A549 (cell line): ENCODE measurements at regions not wholly inside any gene's neighbourhood (a gene's known extent, or its start where the extent isn't known, plus 50 kb on each side); places are given as distances from the start of the nearest gene placed in this dataset.

ENCODE experiments used
- ATAC-seq, 2 experiments: fragments of 200-7000 bp in 1 of 2; fragments of >200 bp in 1 of 2; cut with Nextera tagmentation in 1 of 2; cut with Tn5 transposase in 1 of 2; 3 replicates each; pipeline versions ENCODE4 v1.8.0 to v1.9.1; 2018 to 2020; ENCODE audit warnings: mild to moderate bottlenecking in 1 of 2, moderate library complexity in 1 of 2
- CTCF ChIA-PET: fragments of 300-600 bp; sonication (Branson Sonifier 250); formaldehyde crosslinking; extraction: SDS; loops from one replicate; lab custom pipeline; 2021; ENCODE audit warnings: antibody characterized with exemption, inconsistent platforms; lab: Yijun Ruan, JAX
- POLR2A ChIA-PET: fragments of 350-600 bp; formaldehyde crosslinking; extraction: SDS; loops from one replicate; lab custom pipeline; 2021; ENCODE audit warnings: antibody characterized with exemption, inconsistent platforms; lab: Yijun Ruan, JAX
- DNase-seq, 2 experiments: peaks; one replicate each; pipeline versions ENCODE4 v3.0.0 to v3.0.0-alpha.2; 2011 to 2016; ENCODE audit warnings: low read depth in 1 of 2, low spot score in 1 of 2
- FAIRE-seq: peaks from 2 replicates; lab custom pipeline; 2011; peaks lifted over from hg19 to GRCh38; lab: Jason Lieb, UNC
- H3K27ac ChIP-seq, 2 experiments: fragments of >200 bp; sonication (Bioruptor Twin); formaldehyde crosslinking; 3 replicates each; pipeline ENCODE4 v1.5.1; 2016 to 2017
- H3K4me1 ChIP-seq: fragments of >200 bp; sonication (Bioruptor Twin); formaldehyde crosslinking; 3 replicates; pipeline ENCODE4 v1.6.1; 2016
- H3K4me2 ChIP-seq: fragments of >200 bp; sonication (Bioruptor Twin); formaldehyde crosslinking; 3 replicates; pipeline ENCODE4 v1.6.1; 2016
- H3K4me3 ChIP-seq: fragments of >200 bp; sonication (Bioruptor Twin); formaldehyde crosslinking; 3 replicates; pipeline ENCODE4 v1.5.1; 2016
- H3K9me3 ChIP-seq: fragments of >200 bp; sonication (Bioruptor Twin); formaldehyde crosslinking; 3 replicates; pipeline ENCODE4 v1.6.1; 2016
- CBX8 ChIP-seq: fragments of 200-600 bp; sonication (generic); IDR thresholded peaks from 2 replicates; pipeline ENCODE4 v1.6.1; 2016
- CEBPB ChIP-seq, 2 experiments: fragments of >200 bp in 1 of 2; sonication (Bioruptor Twin) in 1 of 2; formaldehyde crosslinking in 1 of 2; IDR thresholded peaks; 2 replicates each; pipeline ENCODE4 v1.6.1; 2012 to 2016
- CHD4 ChIP-seq: fragments of 200-600 bp; sonication (generic); IDR thresholded peaks from 2 replicates; pipeline ENCODE4 v1.6.1; 2016; ENCODE audit warnings: antibody characterized with exemption, mild to moderate bottlenecking, borderline replicate concordance
- EP300 ChIP-seq, 2 experiments: fragments of >200 bp; sonication (Bioruptor Twin); formaldehyde crosslinking; IDR thresholded peaks; 2 replicates in 1 of 2; 3 replicates in 1 of 2; pipeline ENCODE4 v1.6.1; 2016 to 2017
- FOSB ChIP-seq: fragments of 250-450 bp; sonication (Bioruptor Pico); IDR thresholded peaks from 2 replicates; pipeline ENCODE4 v1.5.0; 2020; ENCODE audit warnings: mild to moderate bottlenecking, moderate library complexity
- GATA3 ChIP-seq: IDR thresholded peaks from 2 replicates; pipeline ENCODE4 v1.6.1; 2012; ENCODE audit warnings: borderline replicate concordance
- HEYL ChIP-seq: fragments of 250-450 bp; sonication (Bioruptor Pico); IDR thresholded peaks from 2 replicates; pipeline ENCODE4 v1.8.0; 2021; ENCODE audit warnings: mild to moderate bottlenecking, moderate library complexity
- JUN ChIP-seq, 2 experiments: fragments of >200 bp; sonication (Bioruptor Twin); formaldehyde crosslinking; IDR thresholded peaks; 2 replicates in 1 of 2; 3 replicates in 1 of 2; pipeline ENCODE4 v1.6.1; 2016 to 2017
- MAZ ChIP-seq: fragments of 150-350 bp; IDR thresholded peaks from 2 replicates; pipeline ENCODE4 v1.6.1; 2014; ENCODE audit warnings: antibody characterized with exemption, low read depth, low read length, borderline replicate concordance
- NFE2L2 ChIP-seq: fragments of 150-350 bp; conservative IDR thresholded peaks from 2 replicates; pipeline ENCODE4 v1.6.1; 2014; ENCODE audit warnings: low read length
- PHF8 ChIP-seq: fragments of 200-600 bp; sonication (generic); IDR thresholded peaks from 2 replicates; pipeline ENCODE4 v1.6.1; 2016; ENCODE audit warnings: low read depth, mild to moderate bottlenecking, antibody characterized with exemption, moderate library complexity, borderline replicate concordance
- POLR2A ChIP-seq: IDR thresholded peaks from 2 replicates; pipeline ENCODE4 v1.6.1; 2012; ENCODE audit warnings: mild to moderate bottlenecking, low read length
- RAD21 ChIP-seq, 2 experiments: fragments of >200 bp in 1 of 2; sonication (Bioruptor Twin) in 1 of 2; formaldehyde crosslinking in 1 of 2; IDR thresholded peaks in 1 of 2; conservative IDR thresholded peaks in 1 of 2; 2 replicates in 1 of 2; 3 replicates in 1 of 2; pipeline ENCODE4 v1.6.1; 2012 to 2018; ENCODE audit warnings: inconsistent platforms in 1 of 2
- TP53 ChIP-seq: fragments of 250-450 bp; sonication (Bioruptor Pico); IDR thresholded peaks from 2 replicates; pipeline ENCODE4 v1.5.0; 2021; ENCODE audit warnings: mild to moderate bottlenecking, moderate library complexity
- ZFP36 ChIP-seq: fragments of 450-650 bp; IDR thresholded peaks from 2 replicates; pipeline ENCODE4 v1.6.1; 2014; ENCODE audit warnings: borderline replicate concordance; ENCODE audit not compliant: partially characterized antibody
- ZSCAN20 ChIP-seq: fragments of 250-450 bp; sonication (Bioruptor Pico); IDR thresholded peaks from 2 replicates; pipeline ENCODE4 v1.8.0; 2022; ENCODE audit warnings: mild to moderate bottlenecking, moderate library complexity
- WGBS: methylation state at CpG from one replicate; pipeline ENCODE4 v1.1.6; 2017; ENCODE audit errors: missing lambda C conversion rate; 5-methylcytosine and 5-hydroxymethylcytosine counted together
- TF ChIP-seq, protein P1 (sequence below): fragments of 450-650 bp; IDR thresholded peaks from 2 replicates; pipeline ENCODE4 v1.6.1; 2014; ENCODE audit warnings: antibody characterized with exemption
- TF ChIP-seq, protein P2 (sequence below): fragments of >200 bp; sonication (Bioruptor Twin); formaldehyde crosslinking; IDR thresholded peaks from 3 replicates; pipeline ENCODE4 v1.6.1; 2016
- TF ChIP-seq, protein P3 (sequence below): fragments of 250-450 bp; sonication (Bioruptor Pico); IDR thresholded peaks from 2 replicates; pipeline ENCODE4 v1.5.0; 2020; ENCODE audit warnings: low read depth, mild to moderate bottlenecking, moderate library complexity
- TF ChIP-seq, protein P4 (sequence below): fragments of >200 bp; sonication (Bioruptor Twin); formaldehyde crosslinking; IDR thresholded peaks from 2 replicates; pipeline ENCODE4 v1.6.1; 2016
- TF ChIP-seq, protein P5 (sequence below): fragments of 250-450 bp; sonication (Bioruptor Pico); IDR thresholded peaks from 2 replicates; pipeline ENCODE4 v1.5.0; 2021; ENCODE audit warnings: mild to moderate bottlenecking, moderate library complexity, borderline replicate concordance
- TF ChIP-seq, protein P6 (sequence below): fragments of 200-600 bp; sonication (generic); IDR thresholded peaks from 2 replicates; pipeline ENCODE4 v1.6.1; 2016; ENCODE audit warnings: antibody characterized with exemption, mild to moderate bottlenecking, moderate library complexity

DNA sequence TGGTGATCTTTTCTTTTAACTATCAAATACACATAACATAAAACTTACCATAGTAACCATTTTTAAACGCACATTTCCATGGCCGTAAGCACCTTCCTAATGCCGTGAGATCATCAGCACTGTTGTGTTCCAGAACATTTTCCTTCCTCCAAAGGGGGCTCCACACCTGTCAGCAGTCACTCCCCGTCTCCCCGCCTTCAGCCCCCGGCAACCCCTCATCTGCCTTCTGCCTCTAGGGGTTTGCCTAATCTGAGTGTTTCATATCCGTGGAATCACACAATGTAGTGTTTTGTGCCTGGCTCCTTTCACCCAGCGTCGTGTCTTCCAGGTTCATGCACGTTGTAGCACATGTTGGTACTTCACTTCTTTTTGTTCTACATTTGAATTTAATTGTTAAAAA is 350.1 kb upstream of the TNRC6C start:
- CTCF ChIA-PET: interaction anchor here (0.6 to 2.4 kb wide), 4 partner anchors 8 to 197 kb away, joined by 3 to 7 read pairs (median 4); no protein-coding TSS in a partner anchor
- no peak for TF ChIP-seq TP53 (CRISPR knock-in tag)
- no peak for TF ChIP-seq HEYL (CRISPR knock-in tag)
- TF ChIP-seq RAD21 (conservative IDR thresholded peaks at IDR 0.05 in 1 of 2, IDR thresholded peaks at IDR 0.05 in 1 of 2): no peak
- no peak for TF ChIP-seq EP300 (IDR thresholded peaks at IDR 0.05)
- TF ChIP-seq, protein P1, sequence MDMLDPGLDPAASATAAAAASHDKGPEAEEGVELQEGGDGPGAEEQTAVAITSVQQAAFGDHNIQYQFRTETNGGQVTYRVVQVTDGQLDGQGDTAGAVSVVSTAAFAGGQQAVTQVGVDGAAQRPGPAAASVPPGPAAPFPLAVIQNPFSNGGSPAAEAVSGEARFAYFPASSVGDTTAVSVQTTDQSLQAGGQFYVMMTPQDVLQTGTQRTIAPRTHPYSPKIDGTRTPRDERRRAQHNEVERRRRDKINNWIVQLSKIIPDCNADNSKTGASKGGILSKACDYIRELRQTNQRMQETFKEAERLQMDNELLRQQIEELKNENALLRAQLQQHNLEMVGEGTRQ: no peak
- Histone ChIP-seq H3K4me3 (no peak overlapping the region), H3K4me2 (no peak overlapping the region), H3K9me3 (no peaks in the 10 kb centered on the region), H3K4me1 (no peaks in the 10 kb centered on the region), H3K27ac (no peak overlapping the region)
- FAIRE-seq: no peak
- no peak for ATAC-seq
- WGBS: 86% methylated on average over 10 of the region's 10 CpGs
- POLR2A ChIA-PET: no interaction called here
- no peak for DNase-seq

DNA sequence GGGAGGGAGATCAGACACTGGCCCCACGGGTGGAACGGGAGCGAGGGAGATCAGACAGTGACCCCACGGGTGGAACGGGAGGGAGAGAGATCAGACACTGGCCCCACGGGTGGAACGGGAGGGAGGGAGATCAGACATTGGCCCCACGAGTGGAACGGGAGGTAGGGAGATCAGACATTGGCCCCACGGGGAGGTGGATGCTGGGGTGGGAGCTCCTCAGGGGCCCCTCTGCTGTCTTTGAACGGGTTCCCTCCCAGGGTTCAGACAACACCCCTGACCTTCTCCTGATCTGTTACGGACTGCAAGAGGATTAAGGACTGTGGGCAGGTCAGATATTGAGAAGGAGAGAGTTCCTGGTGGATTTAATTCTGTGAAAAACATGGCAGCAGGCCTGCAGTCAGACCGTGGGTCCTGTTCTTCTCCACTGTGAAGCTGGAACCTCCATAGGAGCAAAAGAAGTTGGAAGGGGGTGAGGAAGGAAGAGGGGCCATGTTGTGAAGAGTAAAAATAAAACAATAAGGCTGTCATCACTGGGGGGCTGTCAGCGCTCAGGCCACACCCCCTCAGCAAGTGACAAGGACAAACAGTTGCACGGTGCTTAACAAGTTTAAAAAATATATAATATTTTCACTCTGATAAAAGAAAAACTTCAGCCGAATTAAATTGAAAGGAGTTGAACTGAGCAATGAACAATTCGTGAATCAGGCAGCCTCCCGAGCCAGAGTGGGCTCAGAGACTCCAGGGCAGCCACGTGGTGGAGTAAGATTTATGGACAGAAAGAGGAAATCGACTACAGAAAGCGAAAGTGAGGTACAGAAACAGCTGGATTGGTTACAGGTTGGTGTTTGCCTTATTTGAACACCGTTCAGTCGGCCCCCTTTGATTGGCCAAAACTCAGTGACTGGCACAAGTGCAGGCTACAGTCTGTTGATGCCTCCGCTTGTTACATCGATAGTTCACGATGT is 348.7 kb upstream of the TNRC6C start:
- DNase-seq (no peak), ATAC-seq (no peak), FAIRE-seq (no peak)
- WGBS: 79% methylated on average over 26 of the region's 26 CpGs
- no peak overlapping the region for H3K4me3 ChIP-seq
- ChIA-PET POLR2A (interaction anchor here (1.5 kb wide), 1 partner anchor 349 kb away, joined by 5 read pairs; the partner anchor contains the start of gene TNRC6C), CTCF (interaction anchor here (1.5 to 2.4 kb wide), 5 partner anchors 9 to 67 kb away, joined by 4 to 10 read pairs (median 5); no protein-coding TSS in a partner anchor)
- peaks cover 3% of the 10 kb centered on the region for H3K4me1 ChIP-seq
- peak overlapping the region in 1 of 2 experiments; percentile 11; a peak in 1 of 6 replicates for H3K27ac ChIP-seq
- TF ChIP-seq EP300 (IDR thresholded peaks at IDR 0.05) (no peak), TP53 (CRISPR knock-in tag) (no peak), CHD4 (no peak), CEBPB (IDR thresholded peaks at IDR 0.05) (no peak), PHF8 (no peak), MAZ (no peak), FOSB (CRISPR knock-in tag) (no peak), ZFP36 (no peak), NFE2L2 (no peak), ZSCAN20 (CRISPR knock-in tag) (no peak), GATA3 (no peak)
- TF ChIP-seq, protein P2, sequence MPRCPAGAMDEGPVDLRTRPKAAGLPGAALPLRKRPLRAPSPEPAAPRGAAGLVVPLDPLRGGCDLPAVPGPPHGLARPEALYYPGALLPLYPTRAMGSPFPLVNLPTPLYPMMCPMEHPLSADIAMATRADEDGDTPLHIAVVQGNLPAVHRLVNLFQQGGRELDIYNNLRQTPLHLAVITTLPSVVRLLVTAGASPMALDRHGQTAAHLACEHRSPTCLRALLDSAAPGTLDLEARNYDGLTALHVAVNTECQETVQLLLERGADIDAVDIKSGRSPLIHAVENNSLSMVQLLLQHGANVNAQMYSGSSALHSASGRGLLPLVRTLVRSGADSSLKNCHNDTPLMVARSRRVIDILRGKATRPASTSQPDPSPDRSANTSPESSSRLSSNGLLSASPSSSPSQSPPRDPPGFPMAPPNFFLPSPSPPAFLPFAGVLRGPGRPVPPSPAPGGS: no peak
- TF ChIP-seq, protein P3, sequence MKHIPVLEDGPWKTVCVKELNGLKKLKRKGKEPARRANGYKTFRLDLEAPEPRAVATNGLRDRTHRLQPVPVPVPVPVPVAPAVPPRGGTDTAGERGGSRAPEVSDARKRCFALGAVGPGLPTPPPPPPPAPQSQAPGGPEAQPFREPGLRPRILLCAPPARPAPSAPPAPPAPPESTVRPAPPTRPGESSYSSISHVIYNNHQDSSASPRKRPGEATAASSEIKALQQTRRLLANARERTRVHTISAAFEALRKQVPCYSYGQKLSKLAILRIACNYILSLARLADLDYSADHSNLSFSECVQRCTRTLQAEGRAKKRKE (CRISPR knock-in tag): no peak
- TF ChIP-seq, protein P4, sequence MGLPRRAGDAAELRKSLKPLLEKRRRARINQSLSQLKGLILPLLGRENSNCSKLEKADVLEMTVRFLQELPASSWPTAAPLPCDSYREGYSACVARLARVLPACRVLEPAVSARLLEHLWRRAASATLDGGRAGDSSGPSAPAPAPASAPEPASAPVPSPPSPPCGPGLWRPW: no peak
- H3K9me3 ChIP-seq: no peaks in the 10 kb centered on the region
- H3K4me2 ChIP-seq: no peak overlapping the region

DNA sequence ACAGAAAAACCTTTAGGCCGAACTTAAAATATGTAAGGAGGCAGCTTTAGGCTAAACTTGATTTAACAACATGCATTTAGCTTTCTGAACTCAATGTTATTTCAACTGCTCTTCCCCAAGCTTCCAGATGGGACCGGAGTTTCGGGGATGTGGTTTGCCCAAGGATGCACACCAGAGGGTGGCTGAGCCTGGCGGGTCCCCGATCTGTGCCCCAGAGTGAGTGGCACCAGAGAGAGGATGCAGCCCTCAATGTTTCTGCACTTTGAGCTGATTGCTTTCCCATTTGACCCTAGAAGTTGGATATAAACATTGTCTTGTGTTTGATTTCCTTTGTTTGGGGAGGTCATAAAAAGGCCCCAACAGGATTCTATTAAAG is 348.0 kb upstream of the TNRC6C start:
- no peak overlapping the region for H3K4me3 ChIP-seq
- H3K27ac ChIP-seq: peak overlapping the region in 1 of 2 experiments; percentile 28; a peak in 2 of 6 replicates
- ATAC-seq: no peak
- H3K4me1 ChIP-seq: peaks cover 10% of the 10 kb centered on the region
- FAIRE-seq: no peak
- CTCF ChIA-PET: interaction anchor here (1.5 to 2.4 kb wide), 3 partner anchors 8 to 68 kb away, joined by 5 to 10 read pairs (median 5); no protein-coding TSS in a partner anchor
- no peak for DNase-seq
- 75% methylated on average over 5 of the region's 5 CpGs for whole genome bisulfite sequencing
- POLR2A ChIA-PET: interaction anchor here (1.5 kb wide), 1 partner anchor 348 kb away, joined by 5 read pairs; the partner anchor contains the start of gene TNRC6C
- H3K9me3 ChIP-seq: no peaks in the 10 kb centered on the region
- H3K4me2 ChIP-seq: no peak overlapping the region
- TF ChIP-seq, protein P5, sequence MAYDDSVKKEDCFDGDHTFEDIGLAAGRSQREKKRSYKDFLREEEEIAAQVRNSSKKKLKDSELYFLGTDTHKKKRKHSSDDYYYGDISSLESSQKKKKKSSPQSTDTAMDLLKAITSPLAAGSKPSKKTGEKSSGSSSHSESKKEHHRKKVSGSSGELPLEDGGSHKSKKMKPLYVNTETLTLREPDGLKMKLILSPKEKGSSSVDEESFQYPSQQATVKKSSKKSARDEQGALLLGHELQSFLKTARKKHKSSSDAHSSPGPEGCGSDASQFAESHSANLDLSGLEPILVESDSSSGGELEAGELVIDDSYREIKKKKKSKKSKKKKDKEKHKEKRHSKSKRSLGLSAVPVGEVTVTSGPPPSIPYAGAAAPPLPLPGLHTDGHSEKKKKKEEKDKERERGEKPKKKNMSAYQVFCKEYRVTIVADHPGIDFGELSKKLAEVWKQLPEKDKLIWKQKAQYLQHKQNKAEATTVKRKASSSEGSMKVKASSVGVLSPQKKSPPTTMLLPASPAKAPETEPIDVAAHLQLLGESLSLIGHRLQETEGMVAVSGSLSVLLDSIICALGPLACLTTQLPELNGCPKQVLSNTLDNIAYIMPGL (CRISPR knock-in tag): no peak
- TF ChIP-seq, protein P6, sequence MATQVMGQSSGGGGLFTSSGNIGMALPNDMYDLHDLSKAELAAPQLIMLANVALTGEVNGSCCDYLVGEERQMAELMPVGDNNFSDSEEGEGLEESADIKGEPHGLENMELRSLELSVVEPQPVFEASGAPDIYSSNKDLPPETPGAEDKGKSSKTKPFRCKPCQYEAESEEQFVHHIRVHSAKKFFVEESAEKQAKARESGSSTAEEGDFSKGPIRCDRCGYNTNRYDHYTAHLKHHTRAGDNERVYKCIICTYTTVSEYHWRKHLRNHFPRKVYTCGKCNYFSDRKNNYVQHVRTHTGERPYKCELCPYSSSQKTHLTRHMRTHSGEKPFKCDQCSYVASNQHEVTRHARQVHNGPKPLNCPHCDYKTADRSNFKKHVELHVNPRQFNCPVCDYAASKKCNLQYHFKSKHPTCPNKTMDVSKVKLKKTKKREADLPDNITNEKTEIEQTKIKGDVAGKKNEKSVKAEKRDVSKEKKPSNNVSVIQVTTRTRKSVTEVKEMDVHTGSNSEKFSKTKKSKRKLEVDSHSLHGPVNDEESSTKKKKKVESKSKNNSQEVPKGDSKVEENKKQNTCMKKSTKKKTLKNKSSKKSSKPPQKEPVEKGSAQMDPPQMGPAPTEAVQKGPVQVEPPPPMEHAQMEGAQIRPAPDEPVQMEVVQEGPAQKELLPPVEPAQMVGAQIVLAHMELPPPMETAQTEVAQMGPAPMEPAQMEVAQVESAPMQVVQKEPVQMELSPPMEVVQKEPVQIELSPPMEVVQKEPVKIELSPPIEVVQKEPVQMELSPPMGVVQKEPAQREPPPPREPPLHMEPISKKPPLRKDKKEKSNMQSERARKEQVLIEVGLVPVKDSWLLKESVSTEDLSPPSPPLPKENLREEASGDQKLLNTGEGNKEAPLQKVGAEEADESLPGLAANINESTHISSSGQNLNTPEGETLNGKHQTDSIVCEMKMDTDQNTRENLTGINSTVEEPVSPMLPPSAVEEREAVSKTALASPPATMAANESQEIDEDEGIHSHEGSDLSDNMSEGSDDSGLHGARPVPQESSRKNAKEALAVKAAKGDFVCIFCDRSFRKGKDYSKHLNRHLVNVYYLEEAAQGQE: no peak
- TF ChIP-seq HEYL (CRISPR knock-in tag) (no peak), CBX8 (no peak), JUN (IDR thresholded peaks at IDR 0.05) (no peak), POLR2A (no peak)
- TF ChIP-seq, protein P4: no peak
